IMR-90 (cell line): ENCODE measurements at regions not wholly inside any gene's neighbourhood (a gene's known extent, or its start where the extent isn't known, plus 50 kb on each side); places are given as distances from the start of the nearest gene placed in this dataset.

Experiments
- ATAC-seq: fragments of 200-7000 bp; cut with Tn5 transposase; 2 replicates; pipeline ENCODE4 v1.9.1; 2020; ENCODE audit warnings: low read depth, mild to moderate bottlenecking, moderate library complexity
- BruUV-seq: library from RNA; stranded (reverse); fragments of 400-500 nt; replicated peaks from 2 replicates; lab custom pipeline; 2021; lab: Mats Ljungman, UMichigan
- CTCF ChIA-PET: fragments of 300-600 bp; formaldehyde crosslinking; extraction: SDS; loops from one replicate; lab custom pipeline; 2021; ENCODE audit warnings: antibody characterized with exemption; lab: Yijun Ruan, JAX
- POLR2A ChIA-PET: fragments of 300-600 bp; sonication (Branson Sonifier 250); formaldehyde crosslinking; loops from one replicate; lab custom pipeline; 2022; ENCODE audit warnings: antibody characterized with exemption; ENCODE audit not compliant: unreplicated experiment; lab: Charles Lee
- DNase-seq: peaks from one replicate; pipeline ENCODE4 v3.0.0; 2013
- H2AFZ ChIP-seq: replicated peaks from 2 replicates; pipeline ENCODE3; 2013; ENCODE audit warnings: low read length, mild to moderate bottlenecking; ENCODE audit not compliant: poor library complexity
- H2AK5ac ChIP-seq: 2 replicates; pipeline ENCODE4 v1.6.1; 2013; ENCODE audit warnings: low read depth, low read length, inconsistent platforms
- H2AK9ac ChIP-seq: replicated peaks from 2 replicates; pipeline ENCODE3; 2013; ENCODE audit warnings: mild to moderate bottlenecking, low read depth, low read length, moderate library complexity; ENCODE audit not compliant: poor library complexity
- H2BK120ac ChIP-seq: 2 replicates; pipeline ENCODE4 v1.6.1; 2013; ENCODE audit warnings: low read depth, low read length, inconsistent platforms
- H2BK15ac ChIP-seq: 3 replicates; pipeline ENCODE4 v1.6.1; 2013; ENCODE audit warnings: low read depth, low read length, inconsistent platforms
- H2BK20ac ChIP-seq: 2 replicates; pipeline ENCODE4 v1.6.1; 2013; ENCODE audit warnings: low read depth, mild to moderate bottlenecking, inconsistent platforms, low read length, moderate library complexity
- H2BK5ac ChIP-seq: 2 replicates; pipeline ENCODE4 v1.6.1; 2013; ENCODE audit warnings: mild to moderate bottlenecking, low read depth, low read length, inconsistent platforms; ENCODE audit not compliant: poor library complexity, severe bottlenecking
- H3K14ac ChIP-seq: replicated peaks from 2 replicates; pipeline ENCODE4 v1.6.1; 2013; ENCODE audit warnings: low read depth, low read length, inconsistent platforms
- H3K18ac ChIP-seq: 2 replicates; pipeline ENCODE4 v1.6.1; 2013; ENCODE audit warnings: low read depth, low read length, control low read depth
- H3K23ac ChIP-seq: 2 replicates; pipeline ENCODE4 v1.6.1; 2013; ENCODE audit warnings: low read depth, low read length, inconsistent platforms
- H3K27ac ChIP-seq: 2 replicates; pipeline ENCODE4 v1.5.1; 2013; ENCODE audit warnings: mild to moderate bottlenecking, control low read depth, low read length; ENCODE audit not compliant: insufficient read depth
- H3K27me3 ChIP-seq: 2 replicates; pipeline ENCODE4 v1.6.1; 2013; ENCODE audit warnings: low read length; ENCODE audit not compliant: control insufficient read depth, insufficient read depth
- H3K36me3 ChIP-seq: 2 replicates; pipeline ENCODE4 v1.6.1; 2013; ENCODE audit warnings: low read length, mixed read lengths; ENCODE audit not compliant: control insufficient read depth, insufficient read depth
- H3K4ac ChIP-seq: 2 replicates; pipeline ENCODE4 v1.6.1; 2013; ENCODE audit warnings: low read depth, low read length, inconsistent platforms
- H3K4me1 ChIP-seq: 2 replicates; pipeline ENCODE4 v1.6.1; 2013; ENCODE audit warnings: low read length, mixed read lengths; ENCODE audit not compliant: control insufficient read depth, insufficient read depth
- H3K4me2 ChIP-seq: 2 replicates; pipeline ENCODE4 v1.6.1; 2013; ENCODE audit warnings: low read depth, mild to moderate bottlenecking, control low read depth, low read length, moderate library complexity
- H3K4me3 ChIP-seq: 2 replicates; pipeline ENCODE4 v1.5.1; 2013; ENCODE audit warnings: low read depth, mild to moderate bottlenecking, control low read depth, low read length, moderate library complexity; ENCODE audit not compliant: insufficient read depth
- H3K56ac ChIP-seq: 2 replicates; pipeline ENCODE4 v1.6.1; 2013; ENCODE audit warnings: low read length, inconsistent platforms; ENCODE audit not compliant: insufficient read depth; ENCODE audit errors: extremely low read depth
- H3K79me1 ChIP-seq, 2 experiments: 2 replicates each; pipeline ENCODE4 v1.6.1; 2013; ENCODE audit warnings: low read length in 2 of 2, inconsistent platforms in 1 of 2, low read depth in 1 of 2
- H3K9ac ChIP-seq: 2 replicates; pipeline ENCODE4 v1.6.1; 2013; ENCODE audit warnings: low read depth, low read length, control low read depth
- H3K9me1 ChIP-seq: 2 replicates; pipeline ENCODE4 v1.6.1; 2013; ENCODE audit warnings: low read length, inconsistent platforms; ENCODE audit not compliant: insufficient read depth
- H3K9me3 ChIP-seq: 2 replicates; pipeline ENCODE4 v1.6.1; 2013; ENCODE audit warnings: low read length; ENCODE audit not compliant: control insufficient read depth, insufficient read depth
- H4K20me1 ChIP-seq: 2 replicates; pipeline ENCODE4 v1.6.1; 2013; ENCODE audit warnings: low read length, inconsistent platforms; ENCODE audit not compliant: insufficient read depth
- H4K5ac ChIP-seq: 2 replicates; pipeline ENCODE4 v1.6.1; 2013; ENCODE audit warnings: mild to moderate bottlenecking, low read depth, low read length, control low read depth
- H4K8ac ChIP-seq, 2 experiments: 2 replicates each; pipeline ENCODE4 v1.6.1; 2013; ENCODE audit warnings: low read depth in 2 of 2, low read length in 2 of 2, control low read depth in 1 of 2, inconsistent platforms in 1 of 2
- H4K91ac ChIP-seq: 2 replicates; pipeline ENCODE4 v1.6.1; 2013; ENCODE audit warnings: low read depth, low read length, inconsistent platforms; ENCODE audit not compliant: insufficient read depth
- MAFK ChIP-seq: IDR thresholded peaks from 2 replicates; pipeline ENCODE4 v1.6.1; 2012; ENCODE audit warnings: low read depth, low read length, improper control_type of control experiment
- NFE2L2 ChIP-seq: fragments of 150-350 bp; IDR thresholded peaks from 2 replicates; pipeline ENCODE4 v1.6.1; 2016; ENCODE audit warnings: low read depth, mild to moderate bottlenecking, low read length
- RAD21 ChIP-seq: IDR thresholded peaks from 2 replicates; pipeline ENCODE4 v1.6.1; 2012; ENCODE audit warnings: low read length, improper control_type of control experiment
- RCOR1 ChIP-seq: IDR thresholded peaks from 2 replicates; pipeline ENCODE4 v1.6.1; 2012; ENCODE audit warnings: mild to moderate bottlenecking, low read length, improper control_type of control experiment; ENCODE audit not compliant: insufficient replicate concordance
- RFX5 ChIP-seq: IDR thresholded peaks from 2 replicates; pipeline ENCODE4 v1.8.0; 2012; ENCODE audit warnings: low read depth, mild to moderate bottlenecking, low read length, moderate library complexity
- SMC3 ChIP-seq: fragments of 150-350 bp; IDR thresholded peaks from 2 replicates; pipeline ENCODE4 v1.6.1; 2016; ENCODE audit warnings: low read depth, mild to moderate bottlenecking, antibody characterized with exemption, low read length, moderate library complexity
- WGBS, 2 experiments: methylation state at CpG; one replicate each; pipeline versions ENCODE4 v1.1.5 to v1.1.7; 2013; ENCODE audit warnings: missing lambda C conversion rate in 2 of 2; ENCODE audit not compliant: insufficient read length in 1 of 2; ENCODE audit errors: extremely low coverage in 2 of 2; 5-methylcytosine and 5-hydroxymethylcytosine counted together
- dilution Hi-C: fragments of 300-500 bp; cut with HindIII; formaldehyde crosslinking; loops from one replicate; pipeline ENCODE4 v1.14.3; 2018; ENCODE audit warnings: low sequenced_read_pairs; ENCODE audit not compliant: unreplicated experiment
- in situ Hi-C: fragments of 300-500 bp; cut with MboI; formaldehyde crosslinking; loops from 3 replicates; pipeline ENCODE4 v1.14.3; 2019; ENCODE audit warnings: low sequenced_read_pairs, inconsistent platforms, mixed read lengths
- intact Hi-C: fragments of 100-400 bp; cut with micrococcal nuclease; formaldehyde crosslinking; loops from 2 replicates; pipeline ENCODE4 v1.10.0; 2022
- TF ChIP-seq, protein P1 (sequence below): conservative IDR thresholded peaks from 2 replicates; pipeline ENCODE4 v1.5.1; 2012; ENCODE audit warnings: mild to moderate bottlenecking, low read depth, low read length, improper control_type of control experiment
- TF ChIP-seq, protein P2 (sequence below): fragments of 150-350 bp; IDR thresholded peaks from 2 replicates; pipeline ENCODE4 v1.6.1; 2017; ENCODE audit warnings: mild to moderate bottlenecking, antibody characterized with exemption, low read length, low read depth

DNA sequence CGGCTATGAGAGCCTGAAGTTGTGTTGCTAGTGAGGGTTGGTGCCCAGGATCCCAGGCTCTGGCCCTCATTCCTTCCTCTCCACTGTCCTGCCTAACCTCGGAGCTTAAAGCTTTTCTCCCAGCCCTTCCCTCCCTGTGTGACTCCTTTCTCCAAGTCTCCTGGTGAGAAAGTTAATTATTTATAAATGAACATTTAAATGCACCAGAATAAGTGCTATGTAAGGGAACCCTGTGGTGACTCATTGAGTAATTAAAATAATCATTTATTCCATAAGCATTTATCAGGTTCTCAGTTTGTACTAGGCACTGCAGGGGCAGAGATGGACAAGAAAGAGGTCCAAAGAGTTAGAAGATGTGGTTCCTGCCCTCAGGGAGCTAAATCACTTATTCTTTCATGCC, 89.1 kb upstream of the ISX start:
- ChIA-PET CTCF (no interaction called here), POLR2A (no interaction called here)
- Histone ChIP-seq H3K4me2 (no peak overlapping the region), H4K20me1 (no peaks in the 10 kb centered on the region), H3K27ac (no peak overlapping the region), H3K4ac (no peak overlapping the region), H3K79me1 (no peaks in the 10 kb centered on the region), H3K36me3 (no peaks in the 10 kb centered on the region), H2AFZ (no peak overlapping the region), H4K8ac (no peak overlapping the region), H2BK120ac (no peak overlapping the region), H3K4me3 (no peak overlapping the region), H2BK20ac (no peak overlapping the region), H3K18ac (no peak overlapping the region), H3K14ac (no peak overlapping the region), H3K23ac (no peak overlapping the region), H2AK9ac (no peak overlapping the region), H3K9ac (no peak overlapping the region), H2AK5ac (no peak overlapping the region), H2BK5ac (no peak overlapping the region), H4K5ac (no peak overlapping the region), H3K9me3 (peaks cover 38% of the 10 kb centered on the region), H3K9me1 (no peaks in the 10 kb centered on the region), H3K27me3 (no peaks in the 10 kb centered on the region), H3K4me1 (no peaks in the 10 kb centered on the region), H4K91ac (no peak overlapping the region), H3K56ac (no peak overlapping the region), H2BK15ac (no peak overlapping the region)
- DNase-seq, result no peak
- no peak for TF ChIP-seq SMC3
- TF ChIP-seq, protein P1, sequence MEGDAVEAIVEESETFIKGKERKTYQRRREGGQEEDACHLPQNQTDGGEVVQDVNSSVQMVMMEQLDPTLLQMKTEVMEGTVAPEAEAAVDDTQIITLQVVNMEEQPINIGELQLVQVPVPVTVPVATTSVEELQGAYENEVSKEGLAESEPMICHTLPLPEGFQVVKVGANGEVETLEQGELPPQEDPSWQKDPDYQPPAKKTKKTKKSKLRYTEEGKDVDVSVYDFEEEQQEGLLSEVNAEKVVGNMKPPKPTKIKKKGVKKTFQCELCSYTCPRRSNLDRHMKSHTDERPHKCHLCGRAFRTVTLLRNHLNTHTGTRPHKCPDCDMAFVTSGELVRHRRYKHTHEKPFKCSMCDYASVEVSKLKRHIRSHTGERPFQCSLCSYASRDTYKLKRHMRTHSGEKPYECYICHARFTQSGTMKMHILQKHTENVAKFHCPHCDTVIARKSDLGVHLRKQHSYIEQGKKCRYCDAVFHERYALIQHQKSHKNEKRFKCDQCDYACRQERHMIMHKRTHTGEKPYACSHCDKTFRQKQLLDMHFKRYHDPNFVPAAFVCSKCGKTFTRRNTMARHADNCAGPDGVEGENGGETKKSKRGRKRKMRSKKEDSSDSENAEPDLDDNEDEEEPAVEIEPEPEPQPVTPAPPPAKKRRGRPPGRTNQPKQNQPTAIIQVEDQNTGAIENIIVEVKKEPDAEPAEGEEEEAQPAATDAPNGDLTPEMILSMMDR, result no peak
- no peak for TF ChIP-seq NFE2L2
- TF ChIP-seq, protein P2, sequence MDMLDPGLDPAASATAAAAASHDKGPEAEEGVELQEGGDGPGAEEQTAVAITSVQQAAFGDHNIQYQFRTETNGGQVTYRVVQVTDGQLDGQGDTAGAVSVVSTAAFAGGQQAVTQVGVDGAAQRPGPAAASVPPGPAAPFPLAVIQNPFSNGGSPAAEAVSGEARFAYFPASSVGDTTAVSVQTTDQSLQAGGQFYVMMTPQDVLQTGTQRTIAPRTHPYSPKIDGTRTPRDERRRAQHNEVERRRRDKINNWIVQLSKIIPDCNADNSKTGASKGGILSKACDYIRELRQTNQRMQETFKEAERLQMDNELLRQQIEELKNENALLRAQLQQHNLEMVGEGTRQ, result no peak
- TF ChIP-seq RCOR1, result no peak
- TF ChIP-seq RFX5, result no peak
- no peak for TF ChIP-seq RAD21
- TF ChIP-seq MAFK, result no peak
- in situ Hi-C loops, result no loop called here
- dilution Hi-C loops, result no loop called here
- BruUV-seq, result no TSS peak
- intact Hi-C loops, result no loop called here
- no CpG with 5 or more reads among the region's 2 CpGs for WGBS, 2 experiments
- ATAC-seq, result no peak
